Jurkat, Clone E6-1 (cell line): ENCODE measurements at regions not wholly inside any gene's neighbourhood (a gene's known extent, or its start where the extent isn't known, plus 50 kb on each side); places are given as distances from the start of the nearest gene placed in this dataset.
"Not testable (repeated sequence)": the region's sequence is repeated elsewhere in the genome, so short reads cannot be mapped to it uniquely, and the experiment has no call there.

Experiments used
- DNase-seq: peaks from one replicate; pipeline ENCODE4 v3.0.0-alpha.2; 2011; ENCODE audit warnings: low read depth, low spot score
- H3K4me3 ChIP-seq: 2 replicates; pipeline ENCODE4 v1.5.1; 2011; ENCODE audit warnings: mild to moderate bottlenecking, low read length, control low read depth, moderate library complexity

DNA sequence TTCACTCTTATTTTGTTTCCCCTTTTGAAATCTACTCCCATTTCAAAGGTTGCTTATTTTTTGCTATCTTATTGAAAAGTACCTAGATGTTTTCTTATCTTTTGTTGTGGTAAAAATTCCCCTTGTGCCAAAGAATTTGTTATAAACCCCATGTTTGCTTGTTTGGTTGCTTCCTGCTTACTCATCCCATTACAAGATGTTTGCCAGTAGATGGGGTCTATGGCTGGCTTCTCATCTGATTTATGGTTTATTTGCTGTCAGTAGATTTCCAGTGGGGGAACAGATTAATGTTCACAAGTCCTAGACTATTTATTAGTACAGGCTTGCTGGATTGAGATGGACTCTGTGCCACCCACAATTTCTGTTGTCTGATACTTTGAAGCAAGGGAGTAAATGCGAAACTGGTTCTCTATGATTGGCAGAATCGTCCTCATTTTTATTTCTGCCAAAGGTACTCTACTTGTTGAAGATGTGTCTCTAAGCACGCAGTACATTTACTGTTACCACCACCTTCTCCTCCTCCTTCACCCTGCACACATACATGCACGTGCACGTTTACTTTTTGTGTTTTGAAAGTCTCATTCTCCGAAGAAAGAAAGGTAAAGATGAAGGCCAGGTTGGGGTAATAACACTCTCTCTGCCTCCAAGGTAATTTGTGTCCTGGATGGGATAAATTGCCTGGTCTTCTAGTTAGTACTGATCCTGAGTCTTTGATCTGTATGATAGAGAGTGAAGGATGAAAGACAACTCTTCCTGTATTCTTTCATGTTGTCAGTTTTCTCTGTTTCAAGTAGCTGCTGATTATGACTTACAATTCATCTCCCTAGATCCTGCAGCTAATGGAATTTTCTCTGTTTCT lies 117.2 kb upstream of the ATP2B1 start:
- DNase-seq, result no peak
- H3K4me3 ChIP-seq, result no peak overlapping the region

DNA sequence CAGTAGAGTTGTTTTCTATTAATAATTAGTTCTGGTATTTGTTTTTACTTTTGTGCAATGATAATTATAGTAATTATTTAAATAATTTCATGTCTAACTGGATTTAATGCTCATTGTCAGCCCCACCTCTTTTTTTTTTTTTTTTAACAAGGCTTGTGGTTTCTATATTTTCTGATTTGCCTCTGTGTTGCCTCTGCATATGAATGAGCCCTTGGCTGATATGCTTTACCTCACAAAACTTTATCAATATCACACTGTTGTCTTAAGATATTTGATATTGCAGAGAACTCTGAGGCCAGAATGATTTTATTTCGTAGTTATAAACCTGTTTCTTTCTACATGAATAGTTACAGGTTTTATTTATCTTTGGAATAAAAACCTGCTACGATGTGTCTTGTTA lies 116.2 kb upstream of the ATP2B1 start:
- H3K4me3 ChIP-seq, result no peak overlapping the region
- no peak for DNase-seq

DNA sequence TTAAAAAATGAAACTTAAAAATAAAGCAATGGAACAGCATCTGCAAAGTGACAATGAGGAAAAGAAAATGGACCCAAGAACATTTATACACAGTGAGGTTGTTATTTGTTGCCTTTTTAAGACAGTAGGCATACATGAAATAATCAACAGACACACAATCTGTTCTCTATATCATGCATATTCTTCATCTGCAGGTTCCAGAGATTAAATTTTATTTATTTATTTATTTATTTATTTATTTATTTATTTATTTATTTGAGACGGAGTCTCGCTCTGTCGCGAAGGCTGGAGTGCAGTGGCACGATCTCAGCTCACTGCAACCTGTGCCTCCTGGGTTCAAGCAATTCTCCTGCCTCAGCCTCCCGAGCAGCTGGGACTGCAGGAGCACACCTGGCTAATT lies 114.4 kb upstream of the ATP2B1 start:
- DNase-seq, H3K4me3 ChIP-seq: not testable (repeated sequence)

DNA sequence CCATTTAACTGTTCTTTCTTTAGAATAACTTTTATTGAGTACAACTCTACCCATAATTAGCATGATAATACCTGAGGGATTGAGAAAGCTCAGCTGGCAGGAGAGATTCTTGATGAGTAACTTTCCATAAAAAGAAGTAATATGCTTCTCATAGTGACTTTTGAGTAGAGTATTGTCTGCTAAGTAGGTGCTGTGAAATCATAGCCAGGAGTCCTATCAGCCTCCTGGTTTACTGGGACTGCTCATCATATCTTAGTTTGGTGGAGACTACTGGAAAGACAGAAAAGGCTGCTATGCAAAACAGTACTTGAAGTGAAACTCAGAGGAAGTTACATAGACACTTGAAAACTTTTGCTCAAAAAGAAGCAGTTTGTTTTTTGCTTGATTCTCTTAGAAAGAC lies 113.3 kb upstream of the ATP2B1 start:
- H3K4me3 ChIP-seq, result no peak overlapping the region
- DNase-seq, result no peak

DNA sequence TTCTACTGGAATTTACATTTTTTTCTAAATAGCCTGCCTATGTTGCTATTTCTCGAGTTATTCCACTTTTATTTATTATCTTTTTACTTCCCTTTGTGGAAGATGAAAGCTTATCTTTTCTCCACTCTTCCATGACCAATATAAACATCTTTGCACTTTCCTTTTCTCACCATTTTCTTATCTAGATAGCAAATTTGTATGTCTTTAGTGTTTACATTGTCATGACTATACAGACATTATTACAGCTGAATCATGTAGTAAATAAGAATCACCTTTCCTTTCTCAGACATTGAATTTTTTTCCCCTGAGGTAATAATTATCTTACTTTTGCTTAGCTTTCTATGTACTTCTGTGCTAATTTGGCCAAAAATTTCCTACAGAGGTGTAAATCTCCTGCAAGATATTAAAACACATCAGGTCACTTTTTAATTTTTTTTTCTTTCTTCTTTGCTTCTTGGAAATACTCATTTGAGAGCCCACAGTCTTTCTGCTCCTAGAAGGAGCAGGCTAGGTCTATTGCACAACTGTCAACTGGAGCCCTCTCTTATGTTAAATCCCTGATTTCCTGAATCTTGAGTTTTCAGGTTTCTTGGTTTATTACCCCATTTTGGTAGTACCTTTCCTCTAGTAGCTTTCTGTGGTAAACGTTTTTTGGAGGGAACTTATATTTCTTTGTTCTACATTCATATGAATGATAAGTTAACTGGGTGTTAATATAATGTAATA lies 109.0 kb upstream of the ATP2B1 start:
- no peak overlapping the region for H3K4me3 ChIP-seq
- DNase-seq, result no peak

DNA sequence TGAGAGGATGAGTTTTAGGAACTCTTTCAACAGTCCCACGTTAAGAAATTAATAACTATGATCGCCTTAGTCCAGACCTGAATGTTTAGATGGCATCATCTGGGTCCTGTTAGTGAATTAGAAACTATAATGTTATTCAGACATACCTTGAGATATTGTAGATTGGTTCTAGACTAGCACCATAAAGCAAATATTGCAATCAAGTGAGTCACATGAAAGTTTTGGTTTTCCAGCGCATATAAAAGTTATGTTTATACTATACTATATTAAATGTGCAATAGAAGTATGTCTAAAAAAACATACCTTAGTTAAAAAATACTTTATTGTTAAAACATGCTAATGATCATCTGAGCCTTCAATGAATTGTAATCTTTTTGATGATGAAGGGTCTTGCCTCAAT lies 106.6 kb upstream of the ATP2B1 start:
- no peak overlapping the region for H3K4me3 ChIP-seq
- no peak for DNase-seq

DNA sequence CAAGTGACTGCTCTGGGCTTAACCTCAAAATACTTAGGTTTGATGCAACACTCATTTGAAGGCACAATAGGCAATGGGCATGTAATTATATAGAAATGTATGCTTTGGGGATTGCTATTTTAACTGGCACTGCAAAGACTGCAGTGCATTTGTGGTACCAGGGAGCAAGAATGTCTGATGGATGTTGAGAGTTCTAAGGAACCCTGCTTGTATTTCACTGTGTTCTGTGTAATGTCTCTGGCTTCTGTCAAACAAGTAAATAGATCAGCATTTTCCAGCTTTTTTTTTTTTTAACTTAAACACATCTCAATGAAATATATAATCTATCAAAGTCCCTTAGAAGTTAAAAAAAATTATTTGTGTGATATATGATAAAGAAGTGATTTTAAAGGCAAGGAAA lies 94.8 kb upstream of the ATP2B1 start:
- no peak overlapping the region for H3K4me3 ChIP-seq
- no peak for DNase-seq

DNA sequence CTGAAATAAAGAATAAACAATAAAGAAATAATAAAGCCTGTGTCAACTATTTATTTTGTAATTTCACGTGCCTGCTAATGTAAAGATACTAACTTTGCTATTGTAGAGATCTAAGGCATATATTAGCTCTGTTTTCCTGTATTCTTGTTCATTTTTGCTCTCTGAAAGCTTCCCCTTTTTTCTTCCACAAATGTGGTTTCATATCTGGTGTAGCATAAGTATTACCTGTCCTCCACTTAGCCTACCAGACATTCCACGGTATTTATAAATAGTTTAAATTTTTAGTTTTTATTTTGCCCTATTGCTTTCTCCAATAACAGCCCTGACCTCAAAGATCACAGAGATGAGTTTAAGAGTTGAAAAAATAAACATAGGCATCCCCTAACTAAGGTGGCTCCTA lies 92.6 kb upstream of the ATP2B1 start:
- DNase-seq, result no peak
- no peak overlapping the region for H3K4me3 ChIP-seq

DNA sequence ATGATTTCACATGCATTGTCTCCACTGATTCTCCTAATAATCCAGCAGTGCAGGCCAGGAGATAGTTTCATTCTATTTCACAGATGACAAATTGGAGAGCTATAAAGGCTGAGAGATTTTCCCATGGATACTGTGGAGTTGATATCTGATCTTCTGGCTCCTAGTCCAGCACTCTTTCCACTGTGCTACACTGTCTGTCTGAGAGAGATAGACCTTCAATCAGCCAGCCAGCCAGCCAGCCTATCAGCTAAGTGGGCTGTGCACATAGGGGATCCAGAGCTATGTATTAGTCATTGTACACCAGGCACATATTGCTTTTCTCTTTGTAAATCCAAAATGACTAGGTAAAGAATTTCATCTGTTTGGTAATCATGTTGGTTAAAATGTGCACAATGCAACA lies 91.8 kb upstream of the ATP2B1 start:
- no peak overlapping the region for H3K4me3 ChIP-seq
- no peak for DNase-seq

DNA sequence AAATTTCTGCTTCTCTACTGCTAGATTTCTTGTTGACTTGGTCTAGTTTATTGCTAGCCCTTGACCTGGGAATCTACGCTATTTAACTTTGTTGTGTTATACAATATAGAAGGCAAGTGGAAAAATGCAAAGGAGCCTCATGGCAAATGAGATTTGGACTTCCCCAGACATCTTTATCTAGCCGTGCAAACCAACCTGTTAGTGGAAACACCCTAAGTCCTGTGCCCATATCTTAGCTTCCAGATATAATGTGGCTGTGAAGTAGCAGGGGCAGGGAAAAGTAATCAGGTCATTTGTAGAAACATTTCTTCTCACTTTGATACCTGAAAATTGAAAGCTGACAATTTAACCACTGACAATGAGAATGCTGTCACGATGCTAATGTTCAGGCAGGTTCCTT lies 90.7 kb upstream of the ATP2B1 start:
- no peak for DNase-seq
- no peak overlapping the region for H3K4me3 ChIP-seq

DNA sequence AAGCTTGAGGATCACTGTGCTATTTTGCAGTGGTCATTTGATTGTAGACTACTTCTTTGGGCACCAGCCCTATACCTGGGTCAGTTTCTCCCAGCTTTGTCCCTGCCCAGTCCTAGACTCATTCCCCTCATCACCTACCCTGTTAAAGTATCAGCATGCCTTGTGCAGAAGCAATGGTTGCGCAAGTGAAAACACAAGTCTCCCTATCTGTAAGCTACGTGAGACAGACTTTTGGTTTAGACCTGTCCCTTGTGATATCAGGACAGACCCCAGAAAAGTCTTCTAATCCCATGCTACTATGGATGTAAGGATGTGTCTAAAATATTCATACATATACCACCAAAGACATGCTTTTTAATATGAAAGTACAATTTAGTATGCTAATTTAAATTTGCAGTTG lies 88.8 kb upstream of the ATP2B1 start:
- H3K4me3 ChIP-seq, result no peak overlapping the region
- no peak for DNase-seq

DNA sequence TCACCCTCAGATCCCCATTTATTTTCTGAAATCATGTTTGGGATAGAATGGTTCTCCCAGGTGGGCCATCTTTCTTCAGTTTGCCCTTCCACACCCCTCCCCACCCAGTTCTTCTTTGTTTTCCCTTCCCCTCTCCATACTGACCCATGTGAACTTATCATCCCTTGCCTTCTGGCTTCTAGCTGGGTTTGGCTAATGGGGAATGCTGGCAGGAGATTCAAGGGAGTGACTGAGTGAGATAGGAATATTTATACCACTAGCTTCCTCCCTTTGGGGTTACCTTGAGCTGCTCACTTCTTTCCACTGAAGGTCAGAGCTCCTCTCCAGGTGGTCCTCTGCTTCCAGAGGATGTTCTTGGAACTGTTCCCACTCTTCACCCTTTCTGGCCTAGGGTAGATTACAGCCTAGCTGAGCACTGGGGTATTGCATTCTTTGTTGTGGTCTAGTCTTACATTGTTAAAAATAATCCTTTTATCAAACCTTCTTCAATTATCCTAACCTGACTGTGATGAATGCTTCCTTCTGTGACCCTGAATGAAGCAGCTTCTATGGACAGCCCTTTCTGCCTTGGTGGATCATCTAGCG lies 88.3 kb upstream of the ATP2B1 start:
- no peak overlapping the region for H3K4me3 ChIP-seq
- DNase-seq, result no peak

DNA sequence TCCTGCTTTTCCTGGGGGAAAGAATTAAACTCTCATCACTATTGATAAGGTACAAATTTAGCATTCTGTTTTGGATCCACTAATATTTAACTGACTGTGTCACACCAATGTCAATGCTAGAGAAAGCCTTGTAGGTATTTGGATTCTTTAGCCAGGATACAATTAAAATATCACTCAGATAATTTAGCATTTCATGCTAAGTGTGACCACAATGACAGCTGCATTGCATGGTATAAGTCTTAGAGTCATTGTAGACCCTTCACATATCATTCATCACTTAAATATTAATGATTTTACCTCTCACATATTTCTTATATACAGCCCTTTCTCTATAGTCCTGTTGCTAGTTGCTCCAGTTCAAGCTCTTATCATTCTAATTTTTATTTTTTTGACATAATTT lies 85.3 kb upstream of the ATP2B1 start:
- H3K4me3 ChIP-seq, result no peak overlapping the region
- no peak for DNase-seq

DNA sequence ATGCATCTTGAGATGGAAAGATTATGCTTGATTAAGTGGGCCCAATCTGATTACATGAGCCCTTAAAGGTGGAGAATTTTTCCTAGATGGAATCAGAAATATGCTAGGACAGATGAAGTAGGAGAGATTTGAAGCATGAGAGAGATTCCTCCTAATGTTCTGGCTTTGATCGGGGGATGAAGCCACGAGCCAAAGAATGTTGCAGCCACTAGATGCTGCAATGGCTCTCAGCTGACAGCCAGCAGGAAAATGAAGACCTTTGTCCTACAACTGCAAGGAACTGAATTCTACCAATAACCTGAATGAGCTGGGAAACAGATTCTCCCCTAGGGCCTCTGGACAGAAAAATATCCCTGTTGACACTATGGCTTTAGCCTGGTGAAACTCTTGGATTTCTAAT lies 82.6 kb upstream of the ATP2B1 start:
- H3K4me3 ChIP-seq, result no peak overlapping the region
- DNase-seq, result no peak

DNA sequence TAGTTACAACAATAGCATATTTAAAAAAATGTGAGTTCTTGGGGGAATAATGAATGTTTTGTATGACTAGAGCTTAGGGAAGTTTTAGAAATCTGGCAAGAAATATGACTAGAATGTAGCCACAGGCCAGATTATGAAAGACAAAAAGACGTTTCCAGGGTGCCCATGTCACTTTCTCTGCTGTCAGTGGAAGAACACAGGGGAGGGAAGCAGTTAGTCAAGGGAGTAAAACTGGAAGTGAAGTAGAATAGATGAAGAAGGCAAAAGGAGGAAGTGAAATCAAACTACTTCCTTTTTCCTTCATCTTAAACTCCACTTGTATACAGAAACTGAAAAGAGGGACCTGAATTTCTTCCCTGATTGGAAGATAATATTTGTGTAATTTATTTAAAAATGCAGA lies 81.2 kb upstream of the ATP2B1 start:
- no peak overlapping the region for H3K4me3 ChIP-seq
- no peak for DNase-seq

DNA sequence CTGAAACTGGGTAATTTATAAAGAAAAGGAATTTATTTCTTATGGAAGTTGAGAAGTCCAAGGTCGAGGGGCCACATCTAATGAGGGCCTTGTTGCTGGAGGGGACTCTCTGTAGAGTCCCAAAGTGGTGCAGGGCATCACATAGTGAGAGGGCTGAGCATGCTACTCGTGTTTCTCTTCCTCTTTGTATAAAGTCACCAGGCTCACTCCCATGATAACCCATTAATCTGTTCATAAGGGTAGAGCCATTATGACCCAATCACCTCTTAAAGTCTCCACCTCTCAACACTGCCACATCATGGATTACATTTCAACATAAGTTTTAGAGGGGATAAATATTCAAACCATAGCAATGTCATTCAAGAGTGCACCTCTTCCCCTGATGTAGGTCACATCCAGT lies 79.1 kb upstream of the ATP2B1 start:
- H3K4me3 ChIP-seq, result no peak overlapping the region
- no peak for DNase-seq

DNA sequence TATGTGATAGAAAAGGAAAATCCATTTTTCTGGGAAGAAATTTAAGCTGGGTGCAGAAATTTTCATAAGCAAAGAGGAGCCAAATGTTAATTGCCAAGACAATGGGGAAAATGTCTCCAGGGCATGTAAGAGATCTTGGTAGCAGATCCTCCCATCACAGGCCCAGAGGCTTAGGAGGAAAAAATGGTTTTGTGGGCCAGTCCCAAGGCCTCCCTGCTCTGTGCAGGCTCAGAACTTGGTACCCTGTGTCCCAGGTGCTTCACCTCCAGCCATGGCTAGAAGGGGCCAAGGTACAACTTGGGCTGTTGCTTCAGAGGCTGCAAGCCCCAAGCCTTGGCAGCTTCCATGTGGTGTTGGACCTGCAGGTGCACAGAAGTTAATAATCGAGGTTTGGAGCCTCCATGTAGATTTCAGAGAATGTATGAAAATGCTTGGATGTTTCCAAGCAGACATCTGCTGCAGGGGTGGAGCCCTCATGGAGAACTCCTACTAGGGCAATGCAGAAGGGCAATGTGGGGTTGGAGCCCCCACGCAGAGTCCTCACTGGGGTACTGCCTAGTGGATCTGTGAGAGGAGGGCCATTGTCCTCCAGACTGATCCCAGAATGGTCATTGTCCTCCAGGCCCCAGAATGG lies 77.7 kb upstream of the ATP2B1 start:
- no peak for DNase-seq
- no peak overlapping the region for H3K4me3 ChIP-seq

DNA sequence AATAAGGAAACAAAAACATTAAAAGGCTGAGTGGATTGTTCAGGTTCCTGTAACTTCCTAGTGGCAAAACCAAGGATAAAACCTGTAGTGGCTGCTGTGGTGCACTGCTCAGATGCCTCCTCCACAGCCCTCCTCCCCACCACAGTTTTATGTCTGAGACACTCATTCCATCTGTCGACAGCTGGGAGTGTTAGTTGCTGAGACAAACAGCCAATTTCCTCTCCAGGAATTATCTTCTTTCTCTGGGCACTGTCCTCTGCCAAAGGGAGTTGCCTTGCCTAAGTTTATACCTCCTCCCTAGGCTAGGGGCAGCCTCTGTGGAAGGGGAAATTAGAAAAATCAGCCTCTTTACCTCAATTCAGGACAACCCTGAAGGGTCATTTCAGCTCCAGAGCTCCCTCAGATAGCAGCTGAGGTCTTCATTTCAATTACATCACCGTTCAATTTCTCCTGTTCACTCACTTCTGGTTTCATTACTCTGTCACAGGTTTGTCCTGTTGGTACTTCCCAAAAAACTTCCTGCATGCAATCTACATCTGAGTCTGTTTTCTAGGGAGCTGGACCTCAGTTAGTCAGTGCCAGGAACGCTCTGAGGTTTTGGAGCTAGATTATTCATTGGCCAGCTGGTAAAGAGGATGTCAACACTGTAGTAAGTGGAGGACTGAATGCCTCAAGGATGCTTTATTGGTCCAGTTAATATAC lies 74.9 kb upstream of the ATP2B1 start:
- DNase-seq, result no peak
- H3K4me3 ChIP-seq, result no peak overlapping the region

DNA sequence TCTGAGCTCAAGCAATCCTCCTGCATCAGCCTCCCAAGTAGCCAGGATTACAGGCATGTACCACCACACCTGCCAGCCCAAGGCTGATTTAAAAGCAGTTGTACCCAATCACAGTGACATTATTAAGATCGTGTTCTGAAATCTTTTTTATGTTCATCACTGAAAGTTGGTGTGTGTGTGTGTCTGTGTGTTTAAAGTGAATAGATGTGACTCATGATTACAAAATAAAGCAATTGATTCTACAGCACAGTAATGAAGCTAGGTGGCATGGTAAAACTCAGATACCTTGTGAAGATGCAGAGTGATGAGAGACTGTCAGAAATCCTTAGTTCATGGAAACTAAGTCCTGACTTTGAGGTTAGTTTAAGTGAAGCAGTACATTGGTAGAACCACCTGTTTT lies 74.2 kb upstream of the ATP2B1 start:
- no peak for DNase-seq
- no peak overlapping the region for H3K4me3 ChIP-seq
